IMR-90 (cell line): ENCODE measurements at regions not wholly inside any gene's neighbourhood (a gene's known extent, or its start where the extent isn't known, plus 50 kb on each side); places are given as distances from the start of the nearest gene placed in this dataset.

ENCODE experiments used
- BHLHE40 ChIP-seq: fragments of 150-350 bp; IDR thresholded peaks from 2 replicates; pipeline ENCODE4 v1.6.1; 2016; ENCODE audit warnings: mild to moderate bottlenecking, low read depth, low read length
- CEBPB ChIP-seq: IDR thresholded peaks from 2 replicates; pipeline ENCODE4 v1.6.1; 2012; ENCODE audit warnings: low read depth, low read length, improper control_type of control experiment
- CHD1 ChIP-seq: IDR thresholded peaks from 2 replicates; pipeline ENCODE4 v1.6.1; 2012; ENCODE audit warnings: low read depth, low read length, improper control_type of control experiment
- MXI1 ChIP-seq: IDR thresholded peaks from 2 replicates; pipeline ENCODE4 v1.6.1; 2012; ENCODE audit warnings: low read depth, mild to moderate bottlenecking, low read length, moderate library complexity, borderline replicate concordance
- NFE2L2 ChIP-seq: fragments of 150-350 bp; IDR thresholded peaks from 2 replicates; pipeline ENCODE4 v1.6.1; 2016; ENCODE audit warnings: low read depth, mild to moderate bottlenecking, low read length
- POLR2A ChIP-seq: IDR thresholded peaks from 2 replicates; pipeline ENCODE4 v1.6.1; 2012; ENCODE audit warnings: mild to moderate bottlenecking, low read depth, low read length
- RAD21 ChIP-seq: IDR thresholded peaks from 2 replicates; pipeline ENCODE4 v1.6.1; 2012; ENCODE audit warnings: low read length, improper control_type of control experiment
- RCOR1 ChIP-seq: IDR thresholded peaks from 2 replicates; pipeline ENCODE4 v1.6.1; 2012; ENCODE audit warnings: mild to moderate bottlenecking, low read length, improper control_type of control experiment; ENCODE audit not compliant: insufficient replicate concordance
- RFX5 ChIP-seq: IDR thresholded peaks from 2 replicates; pipeline ENCODE4 v1.8.0; 2012; ENCODE audit warnings: low read depth, mild to moderate bottlenecking, low read length, moderate library complexity
- SMC3 ChIP-seq: fragments of 150-350 bp; IDR thresholded peaks from 2 replicates; pipeline ENCODE4 v1.6.1; 2016; ENCODE audit warnings: low read depth, mild to moderate bottlenecking, antibody characterized with exemption, low read length, moderate library complexity
- TF ChIP-seq, protein P1 (sequence below): conservative IDR thresholded peaks from 2 replicates; pipeline ENCODE4 v1.5.1; 2012; ENCODE audit warnings: mild to moderate bottlenecking, low read depth, low read length, improper control_type of control experiment
- TF ChIP-seq, protein P2 (sequence below): fragments of 150-350 bp; IDR thresholded peaks from 2 replicates; pipeline ENCODE4 v1.6.1; 2017; ENCODE audit warnings: mild to moderate bottlenecking, antibody characterized with exemption, low read length, low read depth

DNA sequence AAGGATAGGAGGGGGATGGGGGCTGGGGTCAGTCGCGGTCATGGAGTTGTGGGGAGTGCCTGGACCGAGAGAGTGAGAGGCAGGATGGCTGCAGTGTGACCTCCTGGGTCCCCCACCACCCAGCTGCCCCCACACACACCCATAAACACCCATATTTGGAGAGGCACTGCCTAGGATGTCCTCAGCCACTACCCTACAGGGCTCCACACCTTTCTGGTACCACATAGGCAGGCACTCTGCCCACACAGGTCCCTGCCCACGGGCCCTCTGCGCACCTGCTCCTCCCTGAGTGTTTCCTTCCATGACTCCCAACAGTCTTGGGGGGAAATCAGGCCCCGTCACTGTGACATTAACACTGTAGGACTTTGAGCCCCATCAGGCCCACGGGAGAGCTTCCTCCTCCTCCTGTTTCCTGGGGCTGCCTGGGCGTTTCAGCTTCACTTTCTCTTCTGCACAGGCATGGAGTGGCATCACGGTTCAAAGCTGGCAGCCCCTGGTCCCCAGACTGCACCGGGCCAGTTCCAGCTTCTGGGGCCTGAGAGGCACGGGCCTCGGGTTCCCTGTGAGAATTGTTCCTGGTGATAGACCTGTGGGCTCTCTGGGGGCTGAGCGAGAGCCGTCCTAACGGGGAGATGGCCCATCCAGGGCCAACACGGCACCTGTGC is 207.0 kb upstream of the C14orf180 start:
- TF ChIP-seq, protein P1, sequence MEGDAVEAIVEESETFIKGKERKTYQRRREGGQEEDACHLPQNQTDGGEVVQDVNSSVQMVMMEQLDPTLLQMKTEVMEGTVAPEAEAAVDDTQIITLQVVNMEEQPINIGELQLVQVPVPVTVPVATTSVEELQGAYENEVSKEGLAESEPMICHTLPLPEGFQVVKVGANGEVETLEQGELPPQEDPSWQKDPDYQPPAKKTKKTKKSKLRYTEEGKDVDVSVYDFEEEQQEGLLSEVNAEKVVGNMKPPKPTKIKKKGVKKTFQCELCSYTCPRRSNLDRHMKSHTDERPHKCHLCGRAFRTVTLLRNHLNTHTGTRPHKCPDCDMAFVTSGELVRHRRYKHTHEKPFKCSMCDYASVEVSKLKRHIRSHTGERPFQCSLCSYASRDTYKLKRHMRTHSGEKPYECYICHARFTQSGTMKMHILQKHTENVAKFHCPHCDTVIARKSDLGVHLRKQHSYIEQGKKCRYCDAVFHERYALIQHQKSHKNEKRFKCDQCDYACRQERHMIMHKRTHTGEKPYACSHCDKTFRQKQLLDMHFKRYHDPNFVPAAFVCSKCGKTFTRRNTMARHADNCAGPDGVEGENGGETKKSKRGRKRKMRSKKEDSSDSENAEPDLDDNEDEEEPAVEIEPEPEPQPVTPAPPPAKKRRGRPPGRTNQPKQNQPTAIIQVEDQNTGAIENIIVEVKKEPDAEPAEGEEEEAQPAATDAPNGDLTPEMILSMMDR = no peak
- no peak for TF ChIP-seq POLR2A
- TF ChIP-seq RAD21 = no peak
- TF ChIP-seq BHLHE40 = no peak
- no peak for TF ChIP-seq CEBPB
- no peak for TF ChIP-seq RCOR1
- TF ChIP-seq, protein P2, sequence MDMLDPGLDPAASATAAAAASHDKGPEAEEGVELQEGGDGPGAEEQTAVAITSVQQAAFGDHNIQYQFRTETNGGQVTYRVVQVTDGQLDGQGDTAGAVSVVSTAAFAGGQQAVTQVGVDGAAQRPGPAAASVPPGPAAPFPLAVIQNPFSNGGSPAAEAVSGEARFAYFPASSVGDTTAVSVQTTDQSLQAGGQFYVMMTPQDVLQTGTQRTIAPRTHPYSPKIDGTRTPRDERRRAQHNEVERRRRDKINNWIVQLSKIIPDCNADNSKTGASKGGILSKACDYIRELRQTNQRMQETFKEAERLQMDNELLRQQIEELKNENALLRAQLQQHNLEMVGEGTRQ = no peak
- no peak for TF ChIP-seq MXI1
- TF ChIP-seq SMC3 = no peak
- no peak for TF ChIP-seq CHD1
- no peak for TF ChIP-seq NFE2L2
- TF ChIP-seq RFX5 = no peak
